HL-60/S4 (cell line): ENCODE measurements at regions not wholly inside any gene's neighbourhood (a gene's known extent, or its start where the extent isn't known, plus 50 kb on each side); places are given as distances from the start of the nearest gene placed in this dataset.

ENCODE experiments used
- in situ Hi-C: fragments of 300-500 bp; cut with MboI; formaldehyde crosslinking; loops from 2 replicates; pipeline ENCODE4 v1.14.3; 2022; ENCODE audit warnings: low sequenced_read_pairs

DNA sequence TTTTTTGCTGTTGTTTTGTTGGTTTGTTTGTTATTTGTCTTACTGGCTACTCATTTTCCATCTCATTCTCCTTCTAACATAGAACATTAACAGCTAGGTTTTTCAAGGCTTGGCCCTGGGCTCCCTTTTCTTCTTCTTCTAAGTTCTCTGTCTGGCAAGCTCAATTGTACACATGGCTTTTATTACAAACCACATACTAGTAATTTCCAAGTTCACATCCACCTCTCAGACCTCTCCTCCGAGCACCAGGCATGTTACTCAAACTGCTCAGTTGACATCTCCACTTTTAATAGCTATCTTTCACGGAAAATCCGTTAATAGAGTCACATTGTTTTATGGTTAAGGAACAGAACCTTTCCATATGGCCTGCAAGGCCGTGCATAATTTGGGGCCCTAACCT lies 736.9 kb upstream of the ADAMTS5 start:
- in situ Hi-C loops, result loop anchor here (10.0 kb wide), 1 partner anchor 859 kb away; the partner anchor contains the start of gene ADAMTS1

DNA sequence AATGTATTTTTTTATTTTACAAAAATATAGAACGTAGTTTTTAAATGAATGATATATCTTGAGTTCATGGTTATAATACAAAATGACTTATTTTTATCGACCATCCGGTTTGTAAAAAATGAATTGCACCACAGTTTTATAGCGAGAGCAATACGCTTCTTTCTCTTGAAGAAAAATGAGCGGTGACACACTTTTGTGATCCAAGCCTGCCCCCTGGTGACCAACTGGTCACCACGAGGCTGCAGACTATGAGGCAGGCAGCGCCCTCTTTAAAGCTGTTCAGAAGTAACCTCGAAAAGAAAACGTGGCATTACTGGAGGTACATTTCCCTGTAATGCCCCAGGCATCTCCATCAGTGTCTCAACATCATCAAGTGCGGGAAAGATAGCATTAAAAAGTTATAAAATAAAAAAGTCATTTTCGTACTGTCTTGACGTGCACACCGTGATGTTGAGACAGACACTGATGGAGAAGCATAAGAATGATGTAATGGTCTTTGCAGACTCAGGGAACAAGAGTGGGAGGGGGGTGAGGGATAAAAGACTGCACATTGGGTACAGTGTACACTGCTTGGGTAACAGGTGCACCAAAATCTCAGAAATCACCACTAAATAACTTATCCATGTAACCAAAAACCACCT lies 734.2 kb upstream of the ADAMTS5 start:
- in situ Hi-C loops, result loop anchor here (10.0 kb wide), 1 partner anchor 856 kb away; the partner anchor contains the start of gene ADAMTS1

DNA sequence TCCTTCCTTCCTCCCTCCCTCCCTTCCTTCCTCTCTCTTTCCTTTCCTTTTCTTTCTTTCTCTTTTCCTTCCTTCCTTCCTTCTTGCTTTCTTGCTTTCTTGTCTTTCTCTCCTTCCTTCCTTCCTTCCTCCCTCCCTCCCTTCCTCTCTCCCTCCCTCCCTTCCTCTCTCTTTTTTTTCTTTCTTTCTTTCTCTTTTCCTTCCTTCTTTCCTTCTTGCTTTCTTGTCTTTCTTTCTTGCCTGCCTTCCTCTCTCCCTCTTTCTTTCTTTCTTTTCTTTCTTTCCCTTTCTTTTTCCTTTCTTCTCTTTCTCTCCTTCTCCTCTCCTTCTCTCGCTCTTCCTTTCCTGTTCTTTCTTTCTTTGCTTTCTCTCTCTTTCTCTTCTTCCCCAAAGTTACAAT lies 728.4 kb upstream of the ADAMTS5 start:
- in situ Hi-C loops, result no loop called here

DNA sequence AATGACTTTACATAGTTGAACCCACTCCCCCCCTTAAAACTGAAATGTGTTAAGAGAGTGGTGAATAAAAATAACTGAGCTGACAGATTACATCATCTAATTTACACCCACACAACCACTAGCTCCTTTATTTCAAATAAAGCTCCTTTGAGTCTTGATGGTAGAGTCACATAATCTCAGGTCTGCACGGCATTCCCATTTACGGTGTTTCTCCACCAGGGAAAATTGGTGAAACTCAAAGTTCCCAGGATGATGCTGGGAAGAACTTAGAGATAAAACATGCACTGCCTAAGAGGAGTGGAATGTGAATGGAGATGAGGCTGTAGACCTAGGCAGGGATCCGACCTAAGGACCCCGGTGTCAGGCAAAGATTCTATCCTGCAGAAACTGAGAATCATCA lies 727.8 kb upstream of the ADAMTS5 start:
- in situ Hi-C loops, result no loop called here

DNA sequence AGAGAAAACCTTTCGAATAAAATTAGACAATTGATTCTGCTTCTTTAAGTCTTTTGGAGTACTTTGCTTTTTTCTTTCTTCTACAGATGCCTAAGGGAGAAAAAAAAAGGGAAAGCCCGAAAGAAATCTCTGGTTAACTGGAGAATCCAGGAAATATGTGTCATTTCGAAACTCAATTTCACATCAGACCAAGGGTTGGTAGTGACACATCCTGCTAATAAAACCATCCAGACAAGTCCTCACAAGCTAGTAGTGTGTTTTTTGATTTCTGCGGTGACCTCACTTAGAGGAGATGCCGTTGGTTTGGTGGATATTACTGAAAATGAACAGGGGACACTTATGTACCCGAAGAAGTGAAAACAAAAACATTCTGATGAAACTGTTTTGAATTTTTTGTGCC lies 726.5 kb upstream of the ADAMTS5 start:
- in situ Hi-C loops, result no loop called here

DNA sequence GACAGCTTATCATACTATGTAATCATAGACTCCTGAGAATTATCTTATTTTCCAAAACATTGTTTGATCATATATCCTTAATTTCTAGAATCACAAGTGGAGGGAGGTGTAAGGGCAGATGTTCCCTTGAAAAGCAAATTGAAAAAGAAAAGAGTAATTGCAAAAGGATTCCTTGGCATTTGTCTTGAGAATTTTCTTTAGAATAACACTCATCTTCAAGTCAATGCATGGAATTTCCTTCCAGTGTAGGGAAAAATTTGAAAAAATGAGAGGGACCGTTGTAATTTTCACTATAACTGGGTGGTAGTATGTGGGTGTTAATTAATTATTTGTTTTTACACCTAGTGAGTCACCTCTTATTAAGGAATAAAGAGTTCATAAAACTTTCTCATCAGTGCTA lies 724.6 kb upstream of the ADAMTS5 start:
- in situ Hi-C loops, result no loop called here

DNA sequence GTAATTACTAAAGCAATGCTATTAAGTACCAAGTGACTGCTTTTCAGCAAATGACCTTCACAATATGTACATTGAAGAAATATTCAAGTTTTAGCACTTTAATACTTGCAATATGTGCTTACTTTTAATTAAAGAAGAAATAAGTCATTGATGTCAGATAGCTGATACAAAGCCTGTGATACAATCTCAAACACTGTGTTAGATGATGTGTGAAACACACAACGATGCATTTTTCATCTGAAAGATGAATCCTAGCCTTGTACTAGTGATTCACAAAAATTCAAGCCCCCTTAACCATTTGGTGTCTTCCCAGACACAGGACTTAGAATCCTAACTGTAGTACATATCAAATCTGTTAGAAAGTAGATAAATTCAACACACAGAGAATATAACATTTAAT lies 724.1 kb upstream of the ADAMTS5 start:
- in situ Hi-C loops, result no loop called here

DNA sequence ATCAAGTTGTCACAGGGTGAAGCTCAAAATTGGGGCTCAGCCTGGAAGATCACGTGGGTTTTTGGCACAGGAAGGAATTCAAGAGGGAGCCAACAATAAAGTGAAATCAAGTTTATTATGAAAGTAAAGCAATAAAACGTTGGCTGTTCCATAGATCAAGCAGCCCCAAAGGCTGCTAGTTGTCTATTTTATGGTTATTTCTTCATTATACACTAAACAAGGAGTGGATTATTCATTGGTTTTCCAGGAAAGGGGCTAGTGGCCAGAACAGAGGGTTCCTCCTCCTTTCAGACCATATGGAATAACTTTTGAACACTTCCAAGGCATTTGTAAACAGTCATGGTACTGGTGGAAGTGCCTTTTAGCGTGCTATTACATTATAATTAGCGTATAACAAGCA lies 723.5 kb upstream of the ADAMTS5 start:
- in situ Hi-C loops, result no loop called here

DNA sequence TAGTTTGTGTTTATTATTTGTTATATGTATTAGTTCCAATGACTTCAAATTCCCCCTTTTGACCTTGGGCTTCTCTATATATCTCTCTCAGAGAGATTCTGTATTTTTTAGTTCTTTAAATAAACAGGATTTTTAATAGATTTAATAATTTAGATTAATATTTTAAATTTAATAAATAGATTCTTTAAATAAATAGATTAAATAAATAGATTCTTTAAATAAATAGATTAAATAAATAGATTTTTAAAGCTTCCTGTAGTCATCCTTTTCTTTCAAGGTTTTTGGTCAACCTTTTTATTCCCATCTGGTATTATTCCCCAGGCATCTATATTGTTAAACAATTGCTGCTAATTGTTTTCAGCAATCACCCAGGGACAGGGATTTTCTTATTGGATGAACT lies 721.9 kb upstream of the ADAMTS5 start:
- in situ Hi-C loops, result no loop called here

DNA sequence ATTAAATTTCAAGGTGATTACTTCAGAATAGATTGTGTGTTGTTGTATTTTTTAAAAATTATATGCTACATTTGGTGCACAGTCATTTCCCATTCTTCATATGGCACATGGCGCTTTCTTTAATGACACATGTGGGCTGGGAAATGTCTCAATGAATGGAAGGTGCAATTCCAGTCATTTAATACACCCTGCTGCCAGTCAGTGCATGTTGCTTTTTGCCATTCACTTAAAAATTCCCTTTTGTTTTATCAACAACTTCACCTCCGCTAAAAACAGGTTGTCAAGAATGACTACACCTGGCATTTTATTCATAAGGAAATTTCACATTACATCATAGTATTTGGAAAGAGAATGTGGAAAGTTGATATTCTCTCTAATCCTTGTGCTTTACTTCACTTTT lies 716.4 kb upstream of the ADAMTS5 start:
- in situ Hi-C loops, result no loop called here

DNA sequence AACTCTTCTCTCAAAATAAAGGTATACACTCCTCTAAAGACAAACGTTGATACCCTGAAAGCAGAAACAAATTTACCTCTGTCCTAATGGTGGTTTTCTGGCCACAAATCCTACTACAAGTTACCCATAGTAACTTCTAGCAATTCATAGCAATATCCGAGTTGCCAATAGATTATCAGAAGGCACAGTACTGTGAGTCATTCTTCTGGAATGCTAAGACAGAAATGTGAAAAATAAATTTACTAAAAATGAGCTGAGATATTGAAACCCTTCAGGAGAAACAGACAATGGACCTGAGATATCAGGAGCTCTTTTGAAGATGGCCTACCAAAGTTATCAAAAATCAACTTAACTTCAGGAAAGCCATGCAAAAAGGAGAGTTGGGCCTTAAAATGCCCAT lies 715.0 kb upstream of the ADAMTS5 start:
- in situ Hi-C loops, result no loop called here

DNA sequence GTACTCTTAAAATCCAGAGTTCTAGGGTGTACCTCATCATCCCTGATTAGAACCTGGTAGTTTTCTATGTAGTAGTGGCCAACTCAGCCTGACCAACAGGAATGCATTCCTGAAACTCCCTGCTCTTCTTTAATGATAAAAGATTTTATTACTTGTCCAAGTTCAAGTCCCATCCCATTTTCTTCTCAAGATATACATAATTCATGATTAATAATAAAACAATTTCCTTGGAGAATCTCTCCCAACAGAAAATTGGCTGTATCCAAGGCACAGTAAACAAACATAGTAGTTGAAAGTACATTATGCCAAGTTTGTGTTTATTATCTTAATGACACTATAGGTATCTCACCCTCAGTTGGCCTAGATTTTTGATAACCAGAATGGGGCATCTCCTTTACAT lies 714.1 kb upstream of the ADAMTS5 start:
- in situ Hi-C loops, result no loop called here

DNA sequence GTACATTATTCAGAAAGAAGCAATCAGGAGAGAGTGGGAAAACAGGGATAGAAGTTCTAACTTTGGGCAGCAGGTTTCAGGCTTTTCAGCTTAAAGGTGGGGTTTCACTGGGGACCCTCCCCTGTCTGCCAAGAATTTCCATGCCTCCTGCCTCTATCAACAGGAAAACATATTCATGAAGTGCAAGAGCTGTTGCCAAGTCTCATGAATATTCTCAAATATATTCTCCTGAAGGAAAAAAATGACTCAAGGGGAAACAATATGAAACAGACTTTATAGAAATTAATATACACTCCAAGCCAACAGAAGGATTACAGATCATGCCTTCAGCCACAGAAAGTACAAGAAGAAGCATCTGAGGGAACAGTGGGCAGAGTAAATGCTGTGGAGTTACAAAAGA lies 713.3 kb upstream of the ADAMTS5 start:
- in situ Hi-C loops, result no loop called here

DNA sequence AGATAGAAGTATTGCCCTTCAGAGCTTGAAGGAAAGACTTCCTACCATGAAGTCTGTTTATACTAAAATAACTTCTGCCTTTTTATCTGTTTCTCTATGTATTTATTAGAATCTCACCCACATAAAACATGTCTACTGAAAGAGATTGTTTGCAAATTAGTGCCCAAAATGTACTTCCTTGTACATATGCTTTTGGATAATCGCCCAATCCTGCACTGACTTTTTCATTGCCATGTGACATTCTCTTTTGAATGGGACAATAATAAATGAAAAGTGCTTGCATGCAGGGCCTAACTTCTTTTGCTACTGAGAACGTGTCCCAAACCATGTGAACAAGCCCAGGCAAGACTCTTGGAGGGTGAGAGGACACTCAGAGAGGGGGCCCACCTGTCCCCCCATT lies 711.6 kb upstream of the ADAMTS5 start:
- in situ Hi-C loops, result no loop called here

DNA sequence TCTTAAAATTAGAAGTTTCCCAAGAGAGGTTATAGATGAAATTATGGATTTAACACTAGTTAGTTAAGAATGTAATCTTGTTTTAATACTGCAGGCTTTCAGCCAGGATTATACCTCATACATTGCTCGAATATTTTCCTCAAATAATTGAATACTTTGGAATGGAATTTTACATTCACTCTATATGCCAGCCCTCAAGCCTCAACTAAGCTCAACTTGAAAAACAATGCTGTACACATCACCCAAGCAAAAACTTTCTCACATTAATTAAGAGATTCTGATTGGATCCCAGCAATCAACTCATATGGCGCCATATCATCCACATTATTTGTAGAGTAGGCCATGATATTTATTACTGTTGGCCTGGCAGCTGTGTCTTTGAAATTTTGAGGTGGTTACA lies 710.7 kb upstream of the ADAMTS5 start:
- in situ Hi-C loops, result no loop called here

DNA sequence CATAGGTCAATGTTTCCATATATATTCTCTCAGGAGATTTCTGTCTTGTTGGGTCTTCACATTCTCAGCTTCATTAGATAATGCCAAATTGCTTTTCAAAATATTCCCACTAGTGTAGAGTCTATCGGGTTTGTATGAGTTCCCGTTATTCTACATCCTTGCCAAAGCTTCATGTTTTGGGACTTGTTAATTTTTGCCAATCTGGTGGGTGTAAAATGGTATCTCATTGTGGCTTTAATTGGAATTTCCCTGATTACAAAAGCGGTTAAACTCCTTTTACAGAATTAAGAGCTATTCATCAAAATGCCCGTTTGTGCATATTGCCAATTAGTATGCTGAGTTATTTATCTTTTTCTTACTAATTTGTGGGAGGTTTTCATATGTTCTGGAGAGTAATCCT lies 708.4 kb upstream of the ADAMTS5 start:
- in situ Hi-C loops, result no loop called here

DNA sequence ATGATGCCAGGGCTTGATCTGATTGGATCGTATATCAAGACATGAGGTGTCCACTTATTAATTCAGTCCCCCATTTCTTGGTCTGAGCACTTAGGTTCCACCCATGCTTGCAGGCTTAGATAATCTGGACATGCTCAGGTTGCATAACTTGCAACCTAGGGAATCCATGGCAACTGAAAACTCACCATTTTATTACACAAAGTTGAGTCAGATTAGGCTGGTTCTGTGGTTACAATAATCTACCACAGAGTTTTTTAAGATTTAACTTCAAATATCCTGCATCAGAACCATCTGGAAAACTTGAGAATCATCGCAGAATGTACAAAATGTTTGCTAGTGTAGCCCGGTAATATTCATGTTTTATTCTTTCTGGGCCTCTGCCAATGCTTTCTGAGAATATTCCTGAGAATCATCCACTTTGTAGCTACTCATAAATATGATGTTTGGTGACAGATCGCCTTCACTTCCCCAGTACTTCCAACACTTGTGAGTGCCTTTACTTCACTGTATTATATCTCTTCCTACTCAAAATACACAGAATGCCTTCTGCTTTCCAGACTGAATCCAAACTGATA lies 707.2 kb upstream of the ADAMTS5 start:
- in situ Hi-C loops, result no loop called here

DNA sequence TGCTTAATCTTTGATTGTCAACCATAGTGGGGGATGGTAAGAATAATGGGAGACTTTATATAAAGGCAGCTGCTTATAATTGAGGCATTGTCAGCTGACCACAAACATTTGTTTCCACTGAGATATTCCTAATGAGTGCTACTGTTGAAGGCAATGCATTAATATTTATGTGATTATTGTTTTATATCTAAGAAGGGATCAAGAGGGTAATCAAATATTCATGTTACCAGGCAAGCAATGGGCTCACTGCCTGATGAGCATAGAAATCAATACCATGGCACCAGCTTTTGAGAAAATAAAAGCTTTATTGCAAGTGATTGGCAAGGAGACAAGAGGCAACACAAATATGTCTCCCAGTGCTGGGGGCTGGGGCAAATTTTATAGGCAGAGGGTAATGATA lies 706.7 kb upstream of the ADAMTS5 start:
- in situ Hi-C loops, result no loop called here

DNA sequence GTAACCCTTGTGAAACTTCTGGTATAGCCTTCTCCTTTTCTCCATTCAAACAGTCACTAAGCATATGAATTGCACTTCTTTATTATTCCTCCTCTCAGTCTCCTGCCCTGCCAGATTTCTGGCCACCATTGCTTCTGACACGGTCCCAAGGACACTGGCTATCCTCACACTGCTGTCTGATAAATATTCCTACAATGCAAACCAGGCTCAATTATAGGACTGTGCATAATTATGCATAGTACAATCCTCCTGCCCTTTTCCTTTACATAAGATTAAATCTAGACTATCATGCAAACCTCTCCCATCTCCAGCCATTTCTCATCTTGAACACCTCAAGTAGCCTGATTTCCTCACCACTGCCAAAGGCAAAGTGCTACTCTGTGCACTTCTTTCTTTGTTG lies 704.3 kb upstream of the ADAMTS5 start:
- in situ Hi-C loops, result no loop called here

DNA sequence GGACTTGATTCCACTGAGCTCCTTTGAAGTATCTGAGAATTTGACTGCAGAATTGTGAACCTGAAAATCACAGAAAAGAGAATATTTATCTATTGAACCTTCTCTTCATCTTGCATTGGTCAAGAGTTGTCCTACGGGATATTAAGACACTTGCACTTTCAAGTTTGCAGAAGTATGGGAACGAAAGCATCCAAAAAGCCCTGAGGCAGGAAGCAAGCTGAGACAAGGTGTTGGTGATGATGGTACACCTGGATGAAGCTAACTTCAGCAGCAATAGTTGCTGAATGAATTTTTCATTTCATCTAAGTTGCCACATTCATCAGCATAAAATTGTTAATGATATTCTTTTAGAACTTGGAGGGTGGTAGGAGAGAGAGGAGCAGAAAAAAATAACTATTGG lies 686.6 kb upstream of the ADAMTS5 start:
- in situ Hi-C loops, result no loop called here

DNA sequence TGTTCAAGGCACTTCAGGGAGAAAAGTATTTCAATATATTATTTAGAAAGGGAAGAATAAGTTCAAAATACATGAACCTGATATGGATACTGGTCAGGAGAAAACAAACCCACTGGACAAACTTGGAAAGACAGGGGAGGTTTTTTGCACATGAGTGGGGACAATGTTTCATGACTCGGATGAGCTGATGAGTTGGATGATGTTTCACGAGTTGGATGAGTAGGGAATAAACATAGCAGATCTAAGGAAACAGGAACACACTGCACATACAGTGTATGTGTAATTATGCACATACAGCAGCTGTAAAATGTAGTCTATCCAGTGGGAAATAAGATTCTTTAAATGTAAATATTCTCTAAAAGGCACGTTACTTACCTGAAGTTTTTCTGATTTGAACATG lies 682.9 kb upstream of the ADAMTS5 start:
- in situ Hi-C loops, result no loop called here

DNA sequence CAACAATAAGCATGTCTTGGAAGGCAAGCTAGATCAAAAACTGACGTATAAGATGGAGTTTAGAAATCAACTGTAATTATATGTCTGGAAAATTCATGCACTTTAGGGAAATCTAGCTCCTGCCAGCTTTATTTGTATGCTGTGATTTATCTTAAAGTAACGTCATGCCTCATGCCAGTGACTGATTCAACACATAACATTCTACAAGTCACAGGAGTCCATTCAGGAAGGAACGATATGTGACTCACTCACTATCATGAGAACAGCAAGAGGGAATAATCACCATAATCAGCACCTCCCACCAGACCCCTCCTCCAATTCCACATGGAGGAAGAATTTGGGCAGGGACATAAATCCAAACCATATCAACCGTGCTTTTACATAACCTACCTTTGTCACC lies 682.4 kb upstream of the ADAMTS5 start:
- in situ Hi-C loops, result no loop called here

DNA sequence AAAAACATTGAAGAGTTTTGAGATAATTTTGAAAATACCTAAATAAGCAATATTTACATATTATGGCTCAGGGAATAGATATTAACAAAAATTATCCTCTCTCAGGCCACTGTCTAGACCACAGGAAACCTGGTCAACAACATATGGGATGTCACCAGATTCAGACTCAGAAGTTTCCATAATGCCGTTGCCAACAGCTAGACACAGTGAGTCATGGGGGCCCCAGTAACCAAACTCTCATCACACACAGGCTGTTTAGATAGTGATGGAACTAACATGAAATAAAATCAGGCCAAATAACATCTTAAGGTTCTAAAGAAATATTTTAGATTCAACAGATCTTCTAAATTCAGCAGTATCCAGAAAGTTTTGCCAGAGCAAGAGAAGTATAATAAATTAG lies 681.7 kb upstream of the ADAMTS5 start:
- in situ Hi-C loops, result no loop called here
